IMR-90 (cell line): ENCODE measurements at regions not wholly inside any gene's neighbourhood (a gene's known extent, or its start where the extent isn't known, plus 50 kb on each side); places are given as distances from the start of the nearest gene placed in this dataset.

Experiments
- ATAC-seq: fragments of 200-7000 bp; cut with Tn5 transposase; 2 replicates; pipeline ENCODE4 v1.9.1; 2020; ENCODE audit warnings: low read depth, mild to moderate bottlenecking, moderate library complexity
- BruUV-seq: library from RNA; stranded (reverse); fragments of 400-500 nt; replicated peaks from 2 replicates; lab custom pipeline; 2021; lab: Mats Ljungman, UMichigan
- CTCF ChIA-PET: fragments of 300-600 bp; formaldehyde crosslinking; extraction: SDS; loops from one replicate; lab custom pipeline; 2021; ENCODE audit warnings: antibody characterized with exemption; lab: Yijun Ruan, JAX
- POLR2A ChIA-PET: fragments of 300-600 bp; sonication (Branson Sonifier 250); formaldehyde crosslinking; loops from one replicate; lab custom pipeline; 2022; ENCODE audit warnings: antibody characterized with exemption; ENCODE audit not compliant: unreplicated experiment; lab: Charles Lee
- DNase-seq: peaks from one replicate; pipeline ENCODE4 v3.0.0; 2013
- H2AFZ ChIP-seq: replicated peaks from 2 replicates; pipeline ENCODE3; 2013; ENCODE audit warnings: low read length, mild to moderate bottlenecking; ENCODE audit not compliant: poor library complexity
- H2AK5ac ChIP-seq: 2 replicates; pipeline ENCODE4 v1.6.1; 2013; ENCODE audit warnings: low read depth, low read length, inconsistent platforms
- H2AK9ac ChIP-seq: replicated peaks from 2 replicates; pipeline ENCODE3; 2013; ENCODE audit warnings: mild to moderate bottlenecking, low read depth, low read length, moderate library complexity; ENCODE audit not compliant: poor library complexity
- H2BK120ac ChIP-seq: 2 replicates; pipeline ENCODE4 v1.6.1; 2013; ENCODE audit warnings: low read depth, low read length, inconsistent platforms
- H2BK15ac ChIP-seq: 3 replicates; pipeline ENCODE4 v1.6.1; 2013; ENCODE audit warnings: low read depth, low read length, inconsistent platforms
- H2BK20ac ChIP-seq: 2 replicates; pipeline ENCODE4 v1.6.1; 2013; ENCODE audit warnings: low read depth, mild to moderate bottlenecking, inconsistent platforms, low read length, moderate library complexity
- H2BK5ac ChIP-seq: 2 replicates; pipeline ENCODE4 v1.6.1; 2013; ENCODE audit warnings: mild to moderate bottlenecking, low read depth, low read length, inconsistent platforms; ENCODE audit not compliant: poor library complexity, severe bottlenecking
- H3K14ac ChIP-seq: replicated peaks from 2 replicates; pipeline ENCODE4 v1.6.1; 2013; ENCODE audit warnings: low read depth, low read length, inconsistent platforms
- H3K18ac ChIP-seq: 2 replicates; pipeline ENCODE4 v1.6.1; 2013; ENCODE audit warnings: low read depth, low read length, control low read depth
- H3K23ac ChIP-seq: 2 replicates; pipeline ENCODE4 v1.6.1; 2013; ENCODE audit warnings: low read depth, low read length, inconsistent platforms
- H3K27ac ChIP-seq: 2 replicates; pipeline ENCODE4 v1.5.1; 2013; ENCODE audit warnings: mild to moderate bottlenecking, control low read depth, low read length; ENCODE audit not compliant: insufficient read depth
- H3K27me3 ChIP-seq: 2 replicates; pipeline ENCODE4 v1.6.1; 2013; ENCODE audit warnings: low read length; ENCODE audit not compliant: control insufficient read depth, insufficient read depth
- H3K36me3 ChIP-seq: 2 replicates; pipeline ENCODE4 v1.6.1; 2013; ENCODE audit warnings: low read length, mixed read lengths; ENCODE audit not compliant: control insufficient read depth, insufficient read depth
- H3K4ac ChIP-seq: 2 replicates; pipeline ENCODE4 v1.6.1; 2013; ENCODE audit warnings: low read depth, low read length, inconsistent platforms
- H3K4me1 ChIP-seq: 2 replicates; pipeline ENCODE4 v1.6.1; 2013; ENCODE audit warnings: low read length, mixed read lengths; ENCODE audit not compliant: control insufficient read depth, insufficient read depth
- H3K4me2 ChIP-seq: 2 replicates; pipeline ENCODE4 v1.6.1; 2013; ENCODE audit warnings: low read depth, mild to moderate bottlenecking, control low read depth, low read length, moderate library complexity
- H3K4me3 ChIP-seq: 2 replicates; pipeline ENCODE4 v1.5.1; 2013; ENCODE audit warnings: low read depth, mild to moderate bottlenecking, control low read depth, low read length, moderate library complexity; ENCODE audit not compliant: insufficient read depth
- H3K56ac ChIP-seq: 2 replicates; pipeline ENCODE4 v1.6.1; 2013; ENCODE audit warnings: low read length, inconsistent platforms; ENCODE audit not compliant: insufficient read depth; ENCODE audit errors: extremely low read depth
- H3K79me1 ChIP-seq, 2 experiments: 2 replicates each; pipeline ENCODE4 v1.6.1; 2013; ENCODE audit warnings: low read length in 2 of 2, inconsistent platforms in 1 of 2, low read depth in 1 of 2
- H3K9ac ChIP-seq: 2 replicates; pipeline ENCODE4 v1.6.1; 2013; ENCODE audit warnings: low read depth, low read length, control low read depth
- H3K9me1 ChIP-seq: 2 replicates; pipeline ENCODE4 v1.6.1; 2013; ENCODE audit warnings: low read length, inconsistent platforms; ENCODE audit not compliant: insufficient read depth
- H3K9me3 ChIP-seq: 2 replicates; pipeline ENCODE4 v1.6.1; 2013; ENCODE audit warnings: low read length; ENCODE audit not compliant: control insufficient read depth, insufficient read depth
- H4K20me1 ChIP-seq: 2 replicates; pipeline ENCODE4 v1.6.1; 2013; ENCODE audit warnings: low read length, inconsistent platforms; ENCODE audit not compliant: insufficient read depth
- H4K5ac ChIP-seq: 2 replicates; pipeline ENCODE4 v1.6.1; 2013; ENCODE audit warnings: mild to moderate bottlenecking, low read depth, low read length, control low read depth
- H4K8ac ChIP-seq, 2 experiments: 2 replicates each; pipeline ENCODE4 v1.6.1; 2013; ENCODE audit warnings: low read depth in 2 of 2, low read length in 2 of 2, control low read depth in 1 of 2, inconsistent platforms in 1 of 2
- H4K91ac ChIP-seq: 2 replicates; pipeline ENCODE4 v1.6.1; 2013; ENCODE audit warnings: low read depth, low read length, inconsistent platforms; ENCODE audit not compliant: insufficient read depth
- BHLHE40 ChIP-seq: fragments of 150-350 bp; IDR thresholded peaks from 2 replicates; pipeline ENCODE4 v1.6.1; 2016; ENCODE audit warnings: mild to moderate bottlenecking, low read depth, low read length
- CTCF ChIP-seq: conservative IDR thresholded peaks from 2 replicates; pipeline ENCODE4 v1.5.1; 2012; ENCODE audit warnings: mild to moderate bottlenecking, low read depth, low read length, improper control_type of control experiment
- FOS ChIP-seq: fragments of 150-350 bp; IDR thresholded peaks from 2 replicates; pipeline ENCODE4 v1.6.1; 2016; ENCODE audit warnings: low read depth, low read length
- MXI1 ChIP-seq: IDR thresholded peaks from 2 replicates; pipeline ENCODE4 v1.6.1; 2012; ENCODE audit warnings: low read depth, mild to moderate bottlenecking, low read length, moderate library complexity, borderline replicate concordance
- NFE2L2 ChIP-seq: fragments of 150-350 bp; IDR thresholded peaks from 2 replicates; pipeline ENCODE4 v1.6.1; 2016; ENCODE audit warnings: low read depth, mild to moderate bottlenecking, low read length
- POLR2A ChIP-seq: IDR thresholded peaks from 2 replicates; pipeline ENCODE4 v1.6.1; 2012; ENCODE audit warnings: mild to moderate bottlenecking, low read depth, low read length
- RAD21 ChIP-seq: IDR thresholded peaks from 2 replicates; pipeline ENCODE4 v1.6.1; 2012; ENCODE audit warnings: low read length, improper control_type of control experiment
- RCOR1 ChIP-seq: IDR thresholded peaks from 2 replicates; pipeline ENCODE4 v1.6.1; 2012; ENCODE audit warnings: mild to moderate bottlenecking, low read length, improper control_type of control experiment; ENCODE audit not compliant: insufficient replicate concordance
- RFX5 ChIP-seq: IDR thresholded peaks from 2 replicates; pipeline ENCODE4 v1.8.0; 2012; ENCODE audit warnings: low read depth, mild to moderate bottlenecking, low read length, moderate library complexity
- SMC3 ChIP-seq: fragments of 150-350 bp; IDR thresholded peaks from 2 replicates; pipeline ENCODE4 v1.6.1; 2016; ENCODE audit warnings: low read depth, mild to moderate bottlenecking, antibody characterized with exemption, low read length, moderate library complexity
- USF2 ChIP-seq: fragments of 150-350 bp; IDR thresholded peaks from 2 replicates; pipeline ENCODE4 v1.6.1; 2017; ENCODE audit warnings: mild to moderate bottlenecking, antibody characterized with exemption, low read length, low read depth
- WGBS, 2 experiments: methylation state at CpG; one replicate each; pipeline versions ENCODE4 v1.1.5 to v1.1.7; 2013; ENCODE audit warnings: missing lambda C conversion rate in 2 of 2; ENCODE audit not compliant: insufficient read length in 1 of 2; ENCODE audit errors: extremely low coverage in 2 of 2; 5-methylcytosine and 5-hydroxymethylcytosine counted together
- dilution Hi-C: fragments of 300-500 bp; cut with HindIII; formaldehyde crosslinking; loops from one replicate; pipeline ENCODE4 v1.14.3; 2018; ENCODE audit warnings: low sequenced_read_pairs; ENCODE audit not compliant: unreplicated experiment
- in situ Hi-C: fragments of 300-500 bp; cut with MboI; formaldehyde crosslinking; loops from 3 replicates; pipeline ENCODE4 v1.14.3; 2019; ENCODE audit warnings: low sequenced_read_pairs, inconsistent platforms, mixed read lengths
- intact Hi-C: fragments of 100-400 bp; cut with micrococcal nuclease; formaldehyde crosslinking; loops from 2 replicates; pipeline ENCODE4 v1.10.0; 2022

- TF ChIP-seq CTCF, result no peak
- TF ChIP-seq SMC3, result no peak
- no peak for TF ChIP-seq BHLHE40
Measured at GRCh38 chr6:71480577-71480976, 192.0 kb downstream of the OGFRL1 start (continued).

GRCh38 chr6:71481011-71481410 lies 192.4 kb downstream of the OGFRL1 start:
- no peaks in the 10 kb centered on the region for H3K27me3 ChIP-seq
- ATAC-seq (no peak), DNase-seq (no peak)
- H3K14ac ChIP-seq, result peak overlapping the region; percentile 79
- H4K5ac ChIP-seq, result peak overlapping the region; percentile 68; the same call in 1 of the 2 replicates
- peak overlapping the region; percentile 73 for H3K4ac ChIP-seq
- peak overlapping the region; percentile 75 for H2BK20ac ChIP-seq
- BruUV-seq, result no TSS peak
- peak overlapping the region; percentile 91; the same call in 2 of the 3 replicates for H2BK15ac ChIP-seq
- no peak overlapping the region for H3K9ac ChIP-seq
- H2BK120ac ChIP-seq, result peak overlapping the region; percentile 92
- H4K8ac ChIP-seq, result peak overlapping the region in 1 of 2 experiments; percentile 11; a peak in 1 of 4 replicates
- H3K27ac ChIP-seq, result no peak overlapping the region
- H3K9me3 ChIP-seq, result no peaks in the 10 kb centered on the region
- no peak overlapping the region for H2BK5ac ChIP-seq
- H4K20me1 ChIP-seq, result no peaks in the 10 kb centered on the region
- H2AK9ac ChIP-seq, result no peak overlapping the region
- H3K18ac ChIP-seq, result peak overlapping the region; percentile 77; the same call in 1 of the 2 replicates
- 0 out of 2 replicates have a peak overlapping the region, but pooled peaks have one; percentile 69 for H4K91ac ChIP-seq
- H2AFZ ChIP-seq, result no peak overlapping the region
- dilution Hi-C loops, result no loop called here
- POLR2A ChIA-PET, result interaction anchor here (0.5 kb wide), 1 partner anchor 12 kb away, joined by 4 read pairs; no protein-coding TSS in a partner anchor
- no CpG with 5 or more reads among the region's 1 CpG for WGBS, 2 experiments
- H3K4me2 ChIP-seq, result no peak overlapping the region
- CTCF ChIA-PET, result no interaction called here
- peaks cover 9% of the 10 kb centered on the region for H3K9me1 ChIP-seq
- peak overlapping the region; percentile 54; the same call in 1 of the 2 replicates for H3K23ac ChIP-seq
- intact Hi-C loops, result no loop called here
- in situ Hi-C loops, result no loop called here
- no peak overlapping the region for H3K4me3 ChIP-seq
- no peak overlapping the region for H3K56ac ChIP-seq
- H3K79me1 ChIP-seq, result 0 out of 4 replicates have a peak, but pooled peaks cover 0 to 4% of the 10 kb centered on the region in 2 experiments
- H3K4me1 ChIP-seq, result peaks cover 7% of the 10 kb centered on the region; the same call in 1 of the 2 replicates
- H2AK5ac ChIP-seq, result peak overlapping the region; percentile 69; the same call in 1 of the 2 replicates
- no peaks in the 10 kb centered on the region for H3K36me3 ChIP-seq
- TF ChIP-seq BHLHE40, result no peak
- TF ChIP-seq NFE2L2, result no peak
- no peak for TF ChIP-seq CTCF
- no peak for TF ChIP-seq RAD21
- TF ChIP-seq FOS, result no peak
- no peak for TF ChIP-seq POLR2A
- no peak for TF ChIP-seq MXI1
- no peak for TF ChIP-seq SMC3
- no peak for TF ChIP-seq RCOR1
- no peak for TF ChIP-seq USF2
- TF ChIP-seq RFX5, result no peak
